LNCAP (cell line): ENCODE measurements at regions not wholly inside any gene's neighbourhood (a gene's known extent, or its start where the extent isn't known, plus 50 kb on each side); places are given as distances from the start of the nearest gene placed in this dataset.

Experiments used
- CTCF ChIP-seq: fragments of 450-650 bp; IDR thresholded peaks from 2 replicates; pipeline ENCODE4 v1.5.1; 2017; ENCODE audit warnings: mild to moderate bottlenecking

- TF ChIP-seq CTCF, result no peak
Observed at GRCh38 chr2:12861344-12861930, 144.7 kb downstream of the TRIB2 start.

DNA sequence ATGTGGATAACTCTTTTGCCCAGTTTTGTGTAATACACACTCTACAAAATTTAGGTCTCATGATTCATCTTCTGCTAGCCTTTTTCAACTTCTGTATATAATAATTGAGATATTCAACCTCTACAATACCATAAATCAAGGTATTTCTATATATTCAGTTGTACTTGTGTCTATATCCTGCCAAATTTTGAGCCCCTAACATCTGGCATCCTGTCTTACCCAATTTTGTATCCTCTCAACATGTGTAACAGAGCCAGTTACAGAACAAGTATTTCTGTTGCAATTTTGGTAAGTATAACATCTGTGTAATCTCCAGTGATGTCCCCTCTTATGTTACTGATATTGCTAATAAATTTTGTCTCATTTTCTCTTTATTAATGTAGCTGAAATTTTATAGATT lies 145.8 kb downstream of the TRIB2 start:
- TF ChIP-seq CTCF, result no peak

DNA sequence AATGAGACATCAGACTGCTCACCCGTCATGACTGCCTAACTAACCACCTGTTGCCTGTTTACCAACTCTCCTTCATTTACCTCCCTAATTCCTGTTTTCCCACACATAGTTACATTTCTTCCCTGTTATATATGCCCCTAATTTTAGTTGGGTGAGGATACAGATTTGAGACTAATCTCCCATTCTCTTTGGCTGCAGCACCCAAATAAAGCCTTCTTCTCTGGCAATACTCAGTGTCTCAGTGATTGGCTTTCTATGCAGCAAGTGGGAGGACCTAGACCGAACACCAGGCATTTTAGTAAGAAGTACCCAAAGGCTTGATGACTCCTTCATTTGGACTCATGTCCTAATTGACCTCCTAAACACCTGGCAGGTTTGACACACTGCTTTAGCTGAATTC lies 147.2 kb downstream of the TRIB2 start:
- TF ChIP-seq CTCF, result no peak

DNA sequence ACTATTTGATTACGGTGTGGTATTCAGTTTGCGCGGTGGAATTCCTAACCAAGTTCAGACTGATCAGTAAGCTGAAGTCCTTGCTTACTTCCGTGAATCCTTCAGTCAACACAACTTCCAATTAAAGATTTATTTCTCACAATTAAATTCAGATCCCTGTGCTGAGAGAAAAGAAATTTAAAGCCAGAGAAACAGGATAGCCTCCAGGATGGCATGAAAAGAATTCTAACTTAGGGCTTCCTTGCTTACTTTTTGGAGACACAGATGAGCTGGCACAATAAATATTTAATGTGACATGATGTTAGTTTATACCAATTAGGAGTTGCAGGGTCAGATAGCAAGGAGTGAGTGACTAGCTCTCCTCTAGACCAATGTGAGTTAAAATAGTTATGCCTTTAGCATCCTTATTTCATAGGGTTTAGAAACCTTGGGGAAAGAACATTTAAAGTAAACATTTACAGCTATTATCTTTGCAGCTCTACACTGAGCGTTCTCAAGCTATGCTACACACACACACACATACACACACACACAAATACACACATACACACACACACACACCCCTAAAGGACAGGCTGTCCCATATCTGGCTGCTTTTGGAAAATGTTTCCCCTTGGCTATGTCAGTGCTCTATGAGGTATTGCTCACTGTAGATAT lies 151.0 kb downstream of the TRIB2 start:
- no peak for TF ChIP-seq CTCF

- no peak for TF ChIP-seq CTCF
Observed at GRCh38 chr2:12870692-12871091, 154.0 kb downstream of the TRIB2 start.

GRCh38 chr2:12871694-12872315 lies 155.1 kb downstream of the TRIB2 start:
- no peak for TF ChIP-seq CTCF

- no peak for TF ChIP-seq CTCF
Observed at GRCh38 chr2:12877761-12878160, 161.0 kb downstream of the TRIB2 start.
